Transverse colon (tissue), 3 donors: ENCODE measurements at regions not wholly inside any gene's neighbourhood (a gene's known extent, or its start where the extent isn't known, plus 50 kb on each side); places are given as distances from the start of the nearest gene placed in this dataset.

Experiments
- CTCF ChIP-seq, 5 experiments: fragments of 200-600 bp in 3 of 5; fragments of 450-650 bp in 2 of 5; sonication (generic) in 3 of 5; IDR thresholded peaks; 1 replicate in 2 of 5; 2 replicates in 3 of 5; pipeline ENCODE4 v1.5.1; 2016 to 2017; ENCODE audit warnings: antibody characterized with exemption in 5 of 5, inconsistent platforms in 3 of 5, mild to moderate bottlenecking in 2 of 5, moderate library complexity in 1 of 5
- EP300 ChIP-seq: sonication (generic); formaldehyde crosslinking; IDR thresholded peaks from one replicate; pipeline ENCODE4 v1.6.1; 2017; ENCODE audit warnings: antibody characterized with exemption, low read depth
- POLR2A ChIP-seq: fragments of 450-650 bp; IDR thresholded peaks from one replicate; pipeline ENCODE4 v1.6.1; 2016; ENCODE audit warnings: antibody characterized with exemption, mild to moderate bottlenecking, moderate library complexity

GRCh38 chr9:87073692-87074091, 126.4 kb upstream of the GAS1 start:
- no peak for TF ChIP-seq CTCF (IDR thresholded peaks at IDR 0.05)
- TF ChIP-seq EP300, result no peak
- TF ChIP-seq POLR2A, result no peak
